Endodermal cell (in vitro differentiated cells): ENCODE measurements at regions not wholly inside any gene's neighbourhood (a gene's known extent, or its start where the extent isn't known, plus 50 kb on each side); places are given as distances from the start of the nearest gene placed in this dataset.
A peak's percentile ranks its signal among the peaks of the same experiment; 100 is the strongest.

ENCODE experiments used
- DNase-seq: peaks from one replicate; pipeline ENCODE4 v3.0.0-alpha.2; 2017
- H3K27ac ChIP-seq: 2 replicates; pipeline ENCODE4 v1.5.1; 2013; ENCODE audit warnings: mild to moderate bottlenecking, low read depth, low read length, moderate library complexity
- H3K27me3 ChIP-seq: 2 replicates; pipeline ENCODE4 v1.6.1; 2013; ENCODE audit warnings: mild to moderate bottlenecking, low read length, moderate library complexity; ENCODE audit not compliant: insufficient read depth, control insufficient read depth, poor library complexity, severe bottlenecking
- H3K36me3 ChIP-seq: 2 replicates; pipeline ENCODE4 v1.7.0; 2013; ENCODE audit warnings: mild to moderate bottlenecking, low read length, moderate library complexity; ENCODE audit not compliant: control insufficient read depth, insufficient read depth
- H3K4me1 ChIP-seq: one replicate; pipeline ENCODE4 v1.7.0; 2013; ENCODE audit warnings: low read length; ENCODE audit not compliant: control insufficient read depth, insufficient read depth
- H3K4me3 ChIP-seq: 2 replicates; pipeline ENCODE4 v1.5.1; 2013; ENCODE audit warnings: mild to moderate bottlenecking, low read length, moderate library complexity
- H3K9ac ChIP-seq: 2 replicates; pipeline ENCODE4 v1.6.1; 2013; ENCODE audit warnings: mild to moderate bottlenecking, low read length, moderate library complexity; ENCODE audit not compliant: poor library complexity, severe bottlenecking; ENCODE audit errors: extremely low read depth
- H3K9me3 ChIP-seq: 2 replicates; pipeline ENCODE4 v1.6.1; 2013; ENCODE audit warnings: mild to moderate bottlenecking, low read length, moderate library complexity; ENCODE audit not compliant: control insufficient read depth
- H3K27ac Mint-ChIP-seq: 2 replicates; pipeline ENCODE4 v1.8.0; 2020; ENCODE audit warnings: mixed read lengths
- H3K27me3 Mint-ChIP-seq: 2 replicates; pipeline ENCODE4 v1.8.0; 2021; ENCODE audit warnings: mild to moderate bottlenecking, mixed read lengths; ENCODE audit not compliant: insufficient read depth
- H3K36me3 Mint-ChIP-seq: 2 replicates; pipeline ENCODE4 v1.8.0; 2020; ENCODE audit warnings: low read depth, mixed read lengths
- H3K4me1 Mint-ChIP-seq: 2 replicates; pipeline ENCODE4 v1.8.0; 2020; ENCODE audit warnings: mixed read lengths
- H3K4me3 Mint-ChIP-seq: 2 replicates; pipeline ENCODE4 v1.8.0; 2020; ENCODE audit warnings: mild to moderate bottlenecking, moderate library complexity, mixed read lengths
- H3K9me3 Mint-ChIP-seq: 2 replicates; pipeline ENCODE4 v1.8.0; 2020; ENCODE audit warnings: mild to moderate bottlenecking, mixed read lengths
- WGBS, 2 experiments: methylation state at CpG; one replicate each; pipeline versions ENCODE4 v1.1.5 to v1.1.7; 2013; ENCODE audit warnings: missing lambda C conversion rate in 2 of 2, mixed read lengths in 1 of 2; ENCODE audit not compliant: insufficient coverage in 1 of 2, insufficient read length in 1 of 2; 5-methylcytosine and 5-hydroxymethylcytosine counted together
- TF ChIP-seq, protein P1 (sequence below): fragments of 200-600 bp; sonication (generic); conservative IDR thresholded peaks from 2 replicates; pipeline ENCODE4 v1.5.0; 2021; ENCODE audit warnings: antibody characterized with exemption, mild to moderate bottlenecking

DNA sequence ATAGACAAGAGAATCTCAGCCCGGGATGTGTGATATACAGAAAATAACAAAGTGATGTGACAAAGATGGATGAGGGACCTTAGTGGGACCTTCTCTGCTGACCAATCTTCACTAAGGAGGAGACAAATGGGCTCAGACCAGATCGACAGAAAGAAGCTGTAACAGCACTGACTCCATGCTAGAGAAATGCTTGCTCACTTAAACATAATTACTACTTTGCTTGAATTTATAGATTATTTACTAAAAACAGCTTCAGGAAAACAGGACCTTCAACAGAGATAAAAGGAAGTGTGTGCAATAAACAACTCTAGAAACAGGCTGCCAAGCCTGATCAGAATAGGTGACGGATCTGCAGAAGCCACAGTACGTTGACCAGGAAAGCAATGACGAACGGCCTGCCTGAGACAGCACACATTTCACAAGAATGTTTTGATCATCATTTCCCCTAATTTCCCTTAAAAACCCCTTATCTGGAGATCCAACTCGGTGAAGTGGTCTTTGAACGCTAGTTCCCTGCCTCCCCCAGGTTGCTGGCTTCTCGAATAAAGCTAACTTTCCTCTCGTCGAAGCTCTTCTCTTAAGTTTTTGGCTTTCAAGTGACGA lies 98.4 kb upstream of the STEAP1B start:
- WGBS, 2 experiments = 90 to 92% methylated on average over 9 to 12 of the region's 12 CpGs
- Histone ChIP-seq H3K9ac (no peak overlapping the region), H3K27me3 (no peaks in the 10 kb centered on the region), H3K4me3 (no peak overlapping the region), H3K27ac (no peak overlapping the region), H3K4me1 (peaks cover 11% of the 10 kb centered on the region), H3K9me3 (no peaks in the 10 kb centered on the region), H3K36me3 (peaks cover 19% of the 10 kb centered on the region)
- H3K36me3 Mint-ChIP-seq = peaks cover 33% of the 10 kb centered on the region
- no peaks in the 10 kb centered on the region for H3K27me3 Mint-ChIP-seq
- no peaks in the 10 kb centered on the region for H3K9me3 Mint-ChIP-seq
- H3K4me1 Mint-ChIP-seq = peaks cover 24% of the 10 kb centered on the region
- H3K4me3 Mint-ChIP-seq = no peak overlapping the region
- no peak for DNase-seq
- peak overlapping the region; percentile 50 for H3K27ac Mint-ChIP-seq
- TF ChIP-seq, protein P1, sequence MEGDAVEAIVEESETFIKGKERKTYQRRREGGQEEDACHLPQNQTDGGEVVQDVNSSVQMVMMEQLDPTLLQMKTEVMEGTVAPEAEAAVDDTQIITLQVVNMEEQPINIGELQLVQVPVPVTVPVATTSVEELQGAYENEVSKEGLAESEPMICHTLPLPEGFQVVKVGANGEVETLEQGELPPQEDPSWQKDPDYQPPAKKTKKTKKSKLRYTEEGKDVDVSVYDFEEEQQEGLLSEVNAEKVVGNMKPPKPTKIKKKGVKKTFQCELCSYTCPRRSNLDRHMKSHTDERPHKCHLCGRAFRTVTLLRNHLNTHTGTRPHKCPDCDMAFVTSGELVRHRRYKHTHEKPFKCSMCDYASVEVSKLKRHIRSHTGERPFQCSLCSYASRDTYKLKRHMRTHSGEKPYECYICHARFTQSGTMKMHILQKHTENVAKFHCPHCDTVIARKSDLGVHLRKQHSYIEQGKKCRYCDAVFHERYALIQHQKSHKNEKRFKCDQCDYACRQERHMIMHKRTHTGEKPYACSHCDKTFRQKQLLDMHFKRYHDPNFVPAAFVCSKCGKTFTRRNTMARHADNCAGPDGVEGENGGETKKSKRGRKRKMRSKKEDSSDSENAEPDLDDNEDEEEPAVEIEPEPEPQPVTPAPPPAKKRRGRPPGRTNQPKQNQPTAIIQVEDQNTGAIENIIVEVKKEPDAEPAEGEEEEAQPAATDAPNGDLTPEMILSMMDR = no peak

DNA sequence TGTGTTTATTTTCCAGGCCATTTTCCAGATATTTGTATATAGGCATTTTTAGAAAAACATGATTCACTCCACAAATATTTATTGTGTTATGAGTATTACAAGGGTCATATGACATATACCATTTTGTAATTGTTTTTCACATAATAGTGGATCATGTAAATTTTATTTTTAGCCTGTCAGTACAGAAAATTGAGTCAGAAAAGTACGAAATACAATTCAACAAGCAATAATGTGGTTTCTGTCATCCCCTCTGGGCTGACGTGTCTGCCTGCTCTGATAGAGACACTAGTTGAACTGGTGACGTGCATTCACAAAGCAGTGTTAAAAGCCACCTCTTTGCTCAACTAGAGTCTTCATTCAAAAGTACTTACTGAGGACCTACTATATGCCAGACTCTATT lies 97.9 kb upstream of the STEAP1B start:
- no peaks in the 10 kb centered on the region for H3K27me3 ChIP-seq
- peaks cover 11% of the 10 kb centered on the region for H3K4me1 ChIP-seq
- no peak for DNase-seq
- H3K36me3 ChIP-seq = peaks cover 22% of the 10 kb centered on the region
- Mint-ChIP-seq H3K4me1 (peaks cover 22% of the 10 kb centered on the region), H3K4me3 (no peak overlapping the region), H3K36me3 (peaks cover 36% of the 10 kb centered on the region), H3K9me3 (no peaks in the 10 kb centered on the region), H3K27me3 (no peaks in the 10 kb centered on the region), H3K27ac (no peak overlapping the region)
- H3K4me3 ChIP-seq = no peak overlapping the region
- WGBS, 2 experiments = 94 to 100% methylated on average over 3 of the region's 3 CpGs
- H3K9me3 ChIP-seq = no peaks in the 10 kb centered on the region
- no peak overlapping the region for H3K27ac ChIP-seq
- TF ChIP-seq, protein P1 = no peak
- H3K9ac ChIP-seq = no peak overlapping the region

DNA sequence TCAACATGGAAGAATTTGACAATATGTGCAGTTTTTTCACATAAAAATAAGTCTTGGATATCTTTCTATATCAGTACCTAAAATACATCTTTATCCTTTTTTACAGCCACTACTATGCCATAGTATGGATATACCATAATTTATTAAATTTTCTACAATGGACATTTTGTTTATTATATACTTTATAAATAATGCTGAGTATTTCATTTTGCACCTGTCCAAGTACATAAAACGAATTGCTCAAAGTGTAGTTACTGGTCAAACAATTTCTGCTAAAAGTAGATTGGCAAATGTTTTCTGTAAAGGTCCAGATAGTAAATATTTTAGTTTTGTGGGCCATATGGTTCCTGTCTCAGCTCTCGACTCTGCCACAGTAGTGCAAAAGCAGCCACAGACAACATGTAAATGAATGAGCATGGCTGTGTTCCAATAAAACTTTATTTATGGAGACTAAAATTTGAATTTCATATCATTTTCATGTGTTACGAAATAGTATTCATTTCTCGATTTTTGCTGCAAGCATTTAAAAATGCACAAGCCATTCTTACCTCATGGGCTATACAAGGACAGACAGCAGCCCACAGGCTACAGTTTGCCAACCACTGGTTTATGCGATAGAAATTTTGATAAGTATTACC lies 96.9 kb upstream of the STEAP1B start:
- 95 to 100% methylated on average over 3 to 5 of the region's 5 CpGs for WGBS, 2 experiments
- Histone ChIP-seq H3K4me1 (peaks cover 11% of the 10 kb centered on the region), H3K27me3 (no peaks in the 10 kb centered on the region), H3K36me3 (peaks cover 29% of the 10 kb centered on the region), H3K27ac (no peak overlapping the region), H3K4me3 (no peak overlapping the region), H3K9ac (no peak overlapping the region), H3K9me3 (no peaks in the 10 kb centered on the region)
- H3K4me3 Mint-ChIP-seq = no peak overlapping the region
- no peaks in the 10 kb centered on the region for H3K9me3 Mint-ChIP-seq
- H3K4me1 Mint-ChIP-seq = peaks cover 16% of the 10 kb centered on the region
- no peaks in the 10 kb centered on the region for H3K27me3 Mint-ChIP-seq
- no peak overlapping the region for H3K27ac Mint-ChIP-seq
- peaks cover 45% of the 10 kb centered on the region for H3K36me3 Mint-ChIP-seq
- TF ChIP-seq, protein P1 = no peak
- no peak for DNase-seq
